ENCODE measurements at regions not wholly inside any gene's neighbourhood (a gene's known extent, or its start where the extent isn't known, plus 50 kb on each side); places are given as distances from the start of the nearest gene placed in this dataset.
A peak's percentile ranks its signal among the peaks of the same experiment; 100 is the strongest.
"Not testable (repeated sequence)": the region's sequence is repeated elsewhere in the genome, so short reads cannot be mapped to it uniquely, and the experiment has no call there.

- DNase-seq (ENCODE audit: low spot score) = peak; percentile 78
Measured at GRCh38 chr6:99802396-99803031, 191.5 kb downstream of the MCHR2 start.

- no peak for DNase-seq (ENCODE audit: low spot score)
Measured at GRCh38 chr6:99808992-99809391, 185.0 kb downstream of the MCHR2 start.

- no peak for DNase-seq (ENCODE audit: low spot score)
Measured at GRCh38 chr6:99810295-99810694, 183.7 kb downstream of the MCHR2 start.

- no peak for DNase-seq (ENCODE audit: low spot score)
Measured at GRCh38 chr6:99810942-99811620, 182.9 kb downstream of the MCHR2 start.

GRCh38 chr6:99811636-99812035 lies 182.4 kb downstream of the MCHR2 start:
- no peak for DNase-seq (ENCODE audit: low spot score)

- no peak for DNase-seq (ENCODE audit: low spot score)
Measured at GRCh38 chr6:99813565-99813964, 180.5 kb downstream of the MCHR2 start.

GRCh38 chr6:99814230-99814928 lies 179.6 kb downstream of the MCHR2 start:
- no peak for DNase-seq (ENCODE audit: low spot score)

- DNase-seq (ENCODE audit: low spot score) = no peak
Measured at GRCh38 chr6:99816795-99817194, 177.2 kb downstream of the MCHR2 start.

- no peak for DNase-seq (ENCODE audit: low spot score)
Measured at GRCh38 chr6:99818161-99818560, 175.9 kb downstream of the MCHR2 start.

- DNase-seq (ENCODE audit: low spot score) = no peak
Measured at GRCh38 chr6:99819853-99820252, 174.2 kb downstream of the MCHR2 start.

GRCh38 chr6:99821164-99821563 lies 172.9 kb downstream of the MCHR2 start:
- DNase-seq (ENCODE audit: low spot score) = no peak

- DNase-seq (ENCODE audit: low spot score) = peak; percentile 39
Measured at GRCh38 chr6:99822741-99823512, 171.1 kb downstream of the MCHR2 start.

GRCh38 chr6:99823513-99824235 lies 170.3 kb downstream of the MCHR2 start:
- DNase-seq (ENCODE audit: low spot score) = not testable (repeated sequence)

GRCh38 chr6:99833034-99833433 lies 161.0 kb downstream of the MCHR2 start:
- DNase-seq (ENCODE audit: low spot score) = no peak

- no peak for DNase-seq (ENCODE audit: low spot score)
Measured at GRCh38 chr6:99836471-99836870, 157.6 kb downstream of the MCHR2 start.

GRCh38 chr6:99838607-99839006 lies 155.4 kb downstream of the MCHR2 start:
- DNase-seq (ENCODE audit: low spot score) = peak; percentile 19

- DNase-seq (ENCODE audit: low spot score) = no peak
Measured at GRCh38 chr6:99841297-99841696, 152.7 kb downstream of the MCHR2 start.

- DNase-seq (ENCODE audit: low spot score) = no peak
Measured at GRCh38 chr6:99846006-99846405, 148.0 kb downstream of the MCHR2 start.

- no peak for DNase-seq (ENCODE audit: low spot score)
Measured at GRCh38 chr6:99850841-99851240, 143.2 kb downstream of the MCHR2 start.

- DNase-seq (ENCODE audit: low spot score) = no peak
Measured at GRCh38 chr6:99852031-99852430, 142.0 kb downstream of the MCHR2 start.

- DNase-seq (ENCODE audit: low spot score) = no peak
Measured at GRCh38 chr6:99867026-99867425, 127.0 kb downstream of the MCHR2 start.

Measured in iPS-NIHi11 (cell line).